ENCODE measurements at regions not wholly inside any gene's neighbourhood (a gene's known extent, or its start where the extent isn't known, plus 50 kb on each side); places are given as distances from the start of the nearest gene placed in this dataset.

GRCh38 chr5:86807046-86808031 is 189.6 kb downstream of the COX7C start:
- no peak for DNase-seq (ENCODE audit: low spot score)
- TF ChIP-seq CTCF (IDR thresholded peaks at IDR 0.05): no peak
- no peak for ATAC-seq (ENCODE audit: low FRiP score)

- DNase-seq (ENCODE audit: low spot score): no peak
Observed at GRCh38 chr5:86814315-86814714, 196.6 kb downstream of the COX7C start.

GRCh38 chr5:86814907-86815306 is 197.2 kb downstream of the COX7C start:
- ATAC-seq (ENCODE audit: low FRiP score) (no peak), DNase-seq (ENCODE audit: low spot score) (no peak)
- no peak for TF ChIP-seq CTCF (IDR thresholded peaks at IDR 0.05)

More at GRCh38 chr5:86814315-86814714, 196.6 kb downstream of the COX7C start:
- ATAC-seq (ENCODE audit: low FRiP score): no peak
- no peak for TF ChIP-seq CTCF (IDR thresholded peaks at IDR 0.05)

GRCh38 chr5:86824637-86825036 is 206.9 kb downstream of the COX7C start:
- no peak for DNase-seq (ENCODE audit: low spot score)
- TF ChIP-seq CTCF (IDR thresholded peaks at IDR 0.05): no peak
- no peak for ATAC-seq (ENCODE audit: low FRiP score)

GRCh38 chr5:86831128-86831527 is 213.4 kb downstream of the COX7C start:
- ATAC-seq (ENCODE audit: low FRiP score): no peak
- no peak for TF ChIP-seq CTCF (IDR thresholded peaks at IDR 0.05)
- DNase-seq (ENCODE audit: low spot score): no peak

- no peak for DNase-seq (ENCODE audit: low spot score)
- ATAC-seq (ENCODE audit: low FRiP score): no peak
- no peak for TF ChIP-seq CTCF (IDR thresholded peaks at IDR 0.05)
Observed at GRCh38 chr5:86833868-86834267, 216.1 kb downstream of the COX7C start.

GRCh38 chr5:86837610-86838009 is 219.9 kb downstream of the COX7C start:
- ATAC-seq (ENCODE audit: low FRiP score) (no peak), DNase-seq (ENCODE audit: low spot score) (no peak)
- TF ChIP-seq CTCF (IDR thresholded peaks at IDR 0.05): no peak
